ENCODE measurements at regions not wholly inside any gene's neighbourhood (a gene's known extent, or its start where the extent isn't known, plus 50 kb on each side); places are given as distances from the start of the nearest gene placed in this dataset.
"Not testable (repeated sequence)": the region's sequence is repeated elsewhere in the genome, so short reads cannot be mapped to it uniquely, and the experiment has no call there.

DNA sequence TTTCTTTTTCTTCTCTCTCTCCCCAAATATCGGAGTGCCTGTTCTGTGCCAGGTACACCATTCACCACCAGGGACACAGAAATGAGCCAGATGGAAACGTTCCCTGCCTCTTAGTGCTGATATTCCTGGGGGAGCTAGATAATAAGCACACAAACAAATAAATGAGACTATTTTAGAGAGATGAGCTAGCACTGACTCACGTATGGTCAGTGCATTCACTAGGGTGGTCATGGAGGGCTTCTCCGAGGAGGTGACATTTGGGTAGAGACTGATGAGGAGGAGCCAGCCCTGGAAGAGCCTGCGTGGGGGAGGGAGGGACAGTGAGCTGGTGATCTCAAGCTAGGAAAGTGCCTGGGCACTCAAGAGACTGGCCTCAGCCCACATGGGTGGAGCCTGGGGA is 252.3 kb upstream of the KCNG1 start:
- Histone ChIP-seq H3K9me3 (no peaks in the 10 kb centered on the region), H3K4me1 (replicated peaks) (no peaks in the 10 kb centered on the region), H3K36me3 (no peaks in the 10 kb centered on the region), H3K27me3 (replicated peaks; ENCODE audit: insufficient read depth) (no peaks in the 10 kb centered on the region), H3K4me3 (no peak overlapping the region), H3K27ac (no peak overlapping the region)
- TF ChIP-seq POLR2A (IDR thresholded peaks at IDR 0.05): no peak
- TF ChIP-seq POLR2AphosphoS5 (IDR thresholded peaks at IDR 0.05): no peak
- TF ChIP-seq, protein P1, sequence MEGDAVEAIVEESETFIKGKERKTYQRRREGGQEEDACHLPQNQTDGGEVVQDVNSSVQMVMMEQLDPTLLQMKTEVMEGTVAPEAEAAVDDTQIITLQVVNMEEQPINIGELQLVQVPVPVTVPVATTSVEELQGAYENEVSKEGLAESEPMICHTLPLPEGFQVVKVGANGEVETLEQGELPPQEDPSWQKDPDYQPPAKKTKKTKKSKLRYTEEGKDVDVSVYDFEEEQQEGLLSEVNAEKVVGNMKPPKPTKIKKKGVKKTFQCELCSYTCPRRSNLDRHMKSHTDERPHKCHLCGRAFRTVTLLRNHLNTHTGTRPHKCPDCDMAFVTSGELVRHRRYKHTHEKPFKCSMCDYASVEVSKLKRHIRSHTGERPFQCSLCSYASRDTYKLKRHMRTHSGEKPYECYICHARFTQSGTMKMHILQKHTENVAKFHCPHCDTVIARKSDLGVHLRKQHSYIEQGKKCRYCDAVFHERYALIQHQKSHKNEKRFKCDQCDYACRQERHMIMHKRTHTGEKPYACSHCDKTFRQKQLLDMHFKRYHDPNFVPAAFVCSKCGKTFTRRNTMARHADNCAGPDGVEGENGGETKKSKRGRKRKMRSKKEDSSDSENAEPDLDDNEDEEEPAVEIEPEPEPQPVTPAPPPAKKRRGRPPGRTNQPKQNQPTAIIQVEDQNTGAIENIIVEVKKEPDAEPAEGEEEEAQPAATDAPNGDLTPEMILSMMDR (IDR thresholded peaks at IDR 0.05): no peak
- intact Hi-C loops (cut with DNase I): no loop called here
- WGBS: 55% methylated on average over 5 of the region's 5 CpGs
- DNase-seq (ENCODE audit: low spot score): no peak

DNA sequence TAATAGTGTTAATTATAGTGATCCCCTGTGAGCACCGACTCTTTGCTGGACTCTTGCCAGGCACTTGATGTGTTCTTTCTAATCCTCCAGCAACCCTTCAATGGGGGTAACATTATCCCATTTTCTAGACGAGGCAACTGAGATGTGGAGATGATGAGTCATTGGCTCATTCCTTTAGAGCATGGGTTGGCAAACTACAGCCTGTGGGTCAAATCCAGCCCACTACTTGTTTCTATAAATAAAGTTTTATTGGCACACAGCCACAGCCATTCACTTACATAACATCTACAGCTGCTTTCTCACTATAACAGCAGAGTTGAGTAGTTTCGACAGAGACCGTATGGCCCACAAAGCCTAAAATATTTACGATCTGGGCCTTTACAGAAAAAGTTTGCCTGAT is 249.5 kb upstream of the KCNG1 start:
- WGBS: 69% methylated on average over 5 of the region's 5 CpGs
- no peaks in the 10 kb centered on the region for H3K27me3 ChIP-seq (replicated peaks; ENCODE audit: insufficient read depth)
- no peak overlapping the region for H3K27ac ChIP-seq

DNA sequence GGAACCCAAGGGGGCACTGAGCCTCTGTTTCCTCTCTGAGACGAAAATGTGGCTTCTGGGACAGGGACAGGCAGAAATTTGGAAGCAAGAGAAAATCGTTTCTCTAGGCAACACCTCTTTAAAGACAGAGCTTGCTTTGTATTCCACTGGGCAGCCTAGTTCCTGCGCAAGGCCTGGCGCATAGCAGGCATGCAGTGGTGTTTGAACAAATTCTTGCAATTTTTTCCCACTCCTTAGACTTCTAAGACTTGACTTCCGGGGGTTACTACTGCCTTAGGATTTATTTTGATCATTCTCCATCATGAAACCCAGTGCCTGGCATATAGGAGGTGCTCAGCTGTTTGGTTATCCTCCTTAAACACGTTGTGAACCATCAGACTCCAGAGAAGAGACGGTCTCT is 249.0 kb upstream of the KCNG1 start:
- no peak overlapping the region for H3K4me3 ChIP-seq
- 75% methylated on average over 7 of the region's 7 CpGs for whole genome bisulfite sequencing
- no peaks in the 10 kb centered on the region for H3K36me3 ChIP-seq
- intact Hi-C loops (cut with DNase I): no loop called here
- no peak overlapping the region for H3K27ac ChIP-seq
- no peaks in the 10 kb centered on the region for H3K27me3 ChIP-seq (replicated peaks; ENCODE audit: insufficient read depth)
- TF ChIP-seq POLR2AphosphoS5 (IDR thresholded peaks at IDR 0.05) (no peak), POLR2A (IDR thresholded peaks at IDR 0.05) (no peak)
- TF ChIP-seq, protein P1 (IDR thresholded peaks at IDR 0.05): no peak
- no peaks in the 10 kb centered on the region for H3K4me1 ChIP-seq (replicated peaks)
- H3K9me3 ChIP-seq: no peaks in the 10 kb centered on the region
- DNase-seq (ENCODE audit: low spot score): no peak

More for the DNA sequence above, 249.5 kb upstream of the KCNG1 start:
- H3K36me3 ChIP-seq: no peaks in the 10 kb centered on the region
- intact Hi-C loops (cut with DNase I): no loop called here
- DNase-seq (ENCODE audit: low spot score): no peak
- no peak overlapping the region for H3K4me3 ChIP-seq
- no peaks in the 10 kb centered on the region for H3K9me3 ChIP-seq
- no peaks in the 10 kb centered on the region for H3K4me1 ChIP-seq (replicated peaks)
- TF ChIP-seq POLR2A (IDR thresholded peaks at IDR 0.05) (no peak), POLR2AphosphoS5 (IDR thresholded peaks at IDR 0.05) (no peak)
- TF ChIP-seq, protein P1 (IDR thresholded peaks at IDR 0.05): no peak

DNA sequence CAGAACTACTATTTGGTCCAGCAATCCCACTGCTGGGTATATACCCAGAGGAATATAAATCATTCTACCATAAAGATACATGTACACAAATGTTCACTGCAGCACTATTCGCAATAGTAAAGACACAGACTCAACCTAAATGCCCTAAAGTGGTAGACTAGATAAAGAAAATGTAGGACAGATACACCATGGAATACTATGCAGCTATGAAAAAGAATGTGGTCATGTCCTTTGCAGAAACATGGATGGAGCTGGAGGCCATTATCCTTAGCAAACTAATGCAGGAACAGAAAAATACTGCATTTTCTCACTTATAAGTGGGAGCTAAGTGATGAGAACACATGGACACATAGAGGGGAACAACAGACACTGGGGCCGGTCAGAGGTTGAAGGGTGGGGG is 248.4 kb upstream of the KCNG1 start:
- DNase-seq (ENCODE audit: low spot score); H3K27me3 ChIP-seq (replicated peaks; ENCODE audit: insufficient read depth); H3K27ac ChIP-seq; H3K9me3 ChIP-seq; H3K4me1 ChIP-seq (replicated peaks); H3K4me3 ChIP-seq; intact Hi-C loops (cut with DNase I); H3K36me3 ChIP-seq: not testable (repeated sequence)
- WGBS: 90% methylated on average over 2 of the region's 2 CpGs

DNA sequence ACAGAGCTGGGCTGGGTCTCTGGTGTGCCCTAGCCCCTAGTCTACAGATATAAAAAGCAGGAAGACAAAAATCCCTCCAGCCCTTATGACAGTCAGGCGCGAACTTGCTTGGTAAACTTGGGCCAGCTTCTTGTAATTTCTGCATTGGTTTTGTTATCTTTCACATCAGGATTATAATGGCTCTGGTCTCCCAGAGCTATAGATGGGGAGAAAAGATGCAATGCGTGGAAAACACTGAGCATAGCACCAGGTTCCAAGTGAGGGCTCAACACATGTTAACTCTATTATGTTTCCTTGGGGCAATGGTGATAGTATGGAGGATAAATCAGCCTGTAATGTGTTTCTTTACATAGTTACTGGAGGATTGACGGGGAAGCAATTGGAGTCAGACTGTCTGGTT is 246.8 kb upstream of the KCNG1 start:
- intact Hi-C loops (cut with DNase I): no loop called here
- 75% methylated on average over 4 of the region's 4 CpGs for WGBS
- H3K27ac ChIP-seq: no peak overlapping the region
- no peaks in the 10 kb centered on the region for H3K27me3 ChIP-seq (replicated peaks; ENCODE audit: insufficient read depth)
- no peak for DNase-seq (ENCODE audit: low spot score)
- H3K36me3 ChIP-seq: no peaks in the 10 kb centered on the region
- H3K4me3 ChIP-seq: no peak overlapping the region
- no peaks in the 10 kb centered on the region for H3K9me3 ChIP-seq
- no peak for TF ChIP-seq POLR2AphosphoS5 (IDR thresholded peaks at IDR 0.05)
- TF ChIP-seq POLR2A (IDR thresholded peaks at IDR 0.05): no peak
- TF ChIP-seq, protein P1 (IDR thresholded peaks at IDR 0.05): no peak
- no peaks in the 10 kb centered on the region for H3K4me1 ChIP-seq (replicated peaks)
